OCI-LY7 (cell line): ENCODE measurements at regions not wholly inside any gene's neighbourhood (a gene's known extent, or its start where the extent isn't known, plus 50 kb on each side); places are given as distances from the start of the nearest gene placed in this dataset.

Experiments
- BruUV-seq: library from RNA; stranded (reverse); fragments of 400-500 nt; replicated peaks from 2 replicates; lab custom pipeline; 2021; lab: Mats Ljungman, UMichigan
- CTCF ChIA-PET: fragments of 300-600 bp; sonication (Branson Sonifier 250); formaldehyde crosslinking; loops from one replicate; lab custom pipeline; 2022; ENCODE audit warnings: antibody characterized with exemption; ENCODE audit not compliant: unreplicated experiment; lab: Charles Lee
- POLR2A ChIA-PET: fragments of 300-600 bp; sonication (Branson Sonifier 250); formaldehyde crosslinking; loops from one replicate; lab custom pipeline; 2022; ENCODE audit warnings: antibody characterized with exemption; lab: Charles Lee
- DNase-seq: peaks from one replicate; pipeline ENCODE4 v3.0.0-alpha.2; 2015; ENCODE audit warnings: low spot score
- H2AFZ ChIP-seq: fragments of 200-600 bp; sonication (generic), shearing (Covaris generic); 2 replicates; pipeline ENCODE4 v1.6.1; 2014; ENCODE audit warnings: mild to moderate bottlenecking, antibody characterized with exemption, low read length, moderate library complexity
- H3K27ac ChIP-seq: fragments of 200-600 bp; sonication (generic); 2 replicates; pipeline ENCODE4 v1.5.1; 2014; ENCODE audit warnings: mixed run types, low read depth, mild to moderate bottlenecking, moderate library complexity, low read length, inconsistent platforms; ENCODE audit not compliant: poor library complexity, severe bottlenecking
- H3K36me3 ChIP-seq: fragments of 200-600 bp; sonication (generic); 2 replicates; pipeline ENCODE4 v1.6.1; 2014; ENCODE audit warnings: mild to moderate bottlenecking, antibody characterized with exemption, low read length, moderate library complexity, mixed read lengths; ENCODE audit not compliant: insufficient read depth
- H3K4me1 ChIP-seq: fragments of 200-600 bp; sonication (generic); 2 replicates; pipeline ENCODE4 v1.5.1; 2014; ENCODE audit warnings: mild to moderate bottlenecking, low read length; ENCODE audit not compliant: insufficient read depth, poor library complexity, severe bottlenecking
- H3K4me2 ChIP-seq: fragments of 200-600 bp; sonication (generic); 2 replicates; pipeline ENCODE4 v1.6.1; 2014; ENCODE audit warnings: mild to moderate bottlenecking, low read length
- H3K4me3 ChIP-seq: fragments of 200-600 bp; sonication (generic); 2 replicates; pipeline ENCODE4 v1.5.1; 2014; ENCODE audit warnings: mild to moderate bottlenecking, low read depth, low read length; ENCODE audit not compliant: poor library complexity, severe bottlenecking
- H3K79me2 ChIP-seq: fragments of 200-600 bp; sonication (generic); 2 replicates; pipeline ENCODE4 v1.6.1; 2016; ENCODE audit warnings: low read depth, mild to moderate bottlenecking, low read length, moderate library complexity, mixed read lengths; ENCODE audit not compliant: insufficient read depth
- H3K9me2 ChIP-seq: fragments of 200-600 bp; sonication (generic); 2 replicates; pipeline ENCODE4 v1.6.1; 2016; ENCODE audit warnings: mild to moderate bottlenecking, low read length, mixed read lengths; ENCODE audit not compliant: insufficient read depth
- H3K9me3 ChIP-seq: fragments of 200-600 bp; sonication (generic); 2 replicates; pipeline ENCODE4 v1.6.1; 2014; ENCODE audit warnings: mild to moderate bottlenecking, mixed run types, low read length, mixed read lengths
- H4K20me1 ChIP-seq: fragments of 200-600 bp; sonication (generic); 2 replicates; pipeline ENCODE4 v1.6.1; 2014; ENCODE audit warnings: mild to moderate bottlenecking, antibody characterized with exemption, low read length, moderate library complexity, mixed read lengths; ENCODE audit not compliant: insufficient read depth
- EZH2phosphoT487 ChIP-seq: fragments of 200-600 bp; sonication (generic); IDR thresholded peaks from 2 replicates; pipeline ENCODE4 v1.6.1; 2018; ENCODE audit warnings: low read depth, borderline replicate concordance, mild to moderate bottlenecking, mixed run types, antibody characterized with exemption, low read length, moderate library complexity, mixed read lengths
- intact Hi-C: fragments of 100-400 bp; cut with micrococcal nuclease; formaldehyde crosslinking; loops from one replicate; pipeline ENCODE4 v1.10.0; 2022; ENCODE audit not compliant: unreplicated experiment
- TF ChIP-seq, protein P1 (sequence below): fragments of 200-600 bp; sonication (generic); conservative IDR thresholded peaks from 2 replicates; pipeline ENCODE4 v1.5.1; 2014; ENCODE audit warnings: mild to moderate bottlenecking, antibody characterized with exemption, low read length, moderate library complexity, mixed read lengths

DNA sequence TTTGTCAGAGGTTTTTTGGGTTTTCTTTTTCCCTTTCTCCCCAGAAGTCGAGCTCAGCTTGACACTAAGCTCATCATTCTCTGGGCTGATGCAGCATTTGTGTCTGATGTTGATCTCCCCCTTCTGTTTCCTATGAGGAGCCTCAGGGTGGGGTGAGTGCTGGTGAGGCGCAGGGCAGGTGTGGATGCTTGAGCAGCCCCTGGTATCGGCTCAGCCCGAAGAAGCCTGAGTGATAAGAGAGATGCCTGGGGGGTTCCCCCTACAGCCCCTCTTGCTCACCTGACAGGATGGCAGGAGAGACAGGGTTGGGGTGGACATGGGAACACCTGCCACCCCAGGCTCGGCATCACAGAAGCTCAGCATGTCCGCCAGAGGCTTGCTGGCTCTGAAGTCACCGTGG lies 239.0 kb downstream of the RHOU start:
- Histone ChIP-seq H3K9me3 (no peaks in the 10 kb centered on the region), H4K20me1 (no peaks in the 10 kb centered on the region), H3K9me2 (no peaks in the 10 kb centered on the region), H3K36me3 (no peaks in the 10 kb centered on the region), H3K79me2 (no peaks in the 10 kb centered on the region), H2AFZ (no peak overlapping the region), H3K4me3 (no peak overlapping the region), H3K4me2 (no peak overlapping the region), H3K4me1 (no peaks in the 10 kb centered on the region), H3K27ac (no peak overlapping the region)
- intact Hi-C loops = no loop called here
- POLR2A ChIA-PET = no interaction called here
- TF ChIP-seq, protein P1, sequence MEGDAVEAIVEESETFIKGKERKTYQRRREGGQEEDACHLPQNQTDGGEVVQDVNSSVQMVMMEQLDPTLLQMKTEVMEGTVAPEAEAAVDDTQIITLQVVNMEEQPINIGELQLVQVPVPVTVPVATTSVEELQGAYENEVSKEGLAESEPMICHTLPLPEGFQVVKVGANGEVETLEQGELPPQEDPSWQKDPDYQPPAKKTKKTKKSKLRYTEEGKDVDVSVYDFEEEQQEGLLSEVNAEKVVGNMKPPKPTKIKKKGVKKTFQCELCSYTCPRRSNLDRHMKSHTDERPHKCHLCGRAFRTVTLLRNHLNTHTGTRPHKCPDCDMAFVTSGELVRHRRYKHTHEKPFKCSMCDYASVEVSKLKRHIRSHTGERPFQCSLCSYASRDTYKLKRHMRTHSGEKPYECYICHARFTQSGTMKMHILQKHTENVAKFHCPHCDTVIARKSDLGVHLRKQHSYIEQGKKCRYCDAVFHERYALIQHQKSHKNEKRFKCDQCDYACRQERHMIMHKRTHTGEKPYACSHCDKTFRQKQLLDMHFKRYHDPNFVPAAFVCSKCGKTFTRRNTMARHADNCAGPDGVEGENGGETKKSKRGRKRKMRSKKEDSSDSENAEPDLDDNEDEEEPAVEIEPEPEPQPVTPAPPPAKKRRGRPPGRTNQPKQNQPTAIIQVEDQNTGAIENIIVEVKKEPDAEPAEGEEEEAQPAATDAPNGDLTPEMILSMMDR = no peak
- TF ChIP-seq EZH2phosphoT487 = no peak
- CTCF ChIA-PET = no interaction called here
- DNase-seq = no peak
- no TSS peak for BruUV-seq

DNA sequence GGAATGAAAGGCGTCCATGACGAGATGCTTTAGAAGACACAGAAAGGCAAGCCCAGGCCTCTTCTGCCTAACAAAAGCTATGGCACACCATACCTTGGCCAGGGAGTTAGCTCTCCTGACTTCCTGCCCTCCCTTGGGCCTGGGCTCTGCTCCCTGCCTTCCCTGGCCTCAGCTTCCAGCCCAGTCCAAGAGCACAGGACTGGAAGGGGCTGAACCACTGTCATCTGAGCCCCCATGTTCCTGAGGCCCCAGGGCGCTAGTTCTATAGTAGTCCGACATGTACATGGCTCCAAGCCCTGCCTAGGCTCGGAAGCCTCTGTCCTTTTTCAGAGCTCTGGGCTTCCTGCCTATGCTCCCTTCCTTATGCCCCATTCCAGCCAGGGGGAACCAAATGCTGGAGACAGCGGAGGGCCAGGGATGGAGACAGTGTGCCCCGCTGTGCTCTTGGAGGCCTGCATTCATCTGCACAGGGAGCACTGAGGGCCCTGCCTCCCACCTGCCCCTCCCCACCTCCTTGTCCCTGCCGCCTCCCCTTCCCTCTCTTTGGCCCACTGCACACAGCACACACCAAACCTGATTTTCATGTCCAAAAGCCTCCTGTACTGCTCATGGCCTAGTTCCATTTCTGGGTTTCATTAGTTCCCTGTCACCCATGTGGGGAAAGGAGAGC lies 240.1 kb downstream of the RHOU start:
- no peak overlapping the region for H3K4me2 ChIP-seq
- H3K4me3 ChIP-seq = no peak overlapping the region
- DNase-seq = no peak
- no TSS peak for BruUV-seq
- CTCF ChIA-PET = no interaction called here
- H3K27ac ChIP-seq = no peak overlapping the region
- intact Hi-C loops = no loop called here
- POLR2A ChIA-PET = interaction anchor here (0.6 to 0.7 kb wide), 2 partner anchors 466 to 1414 kb away, joined by 3 read pairs; no protein-coding TSS in a partner anchor
- no peaks in the 10 kb centered on the region for H4K20me1 ChIP-seq
- no peak overlapping the region for H2AFZ ChIP-seq
- H3K36me3 ChIP-seq = no peaks in the 10 kb centered on the region
- no peaks in the 10 kb centered on the region for H3K79me2 ChIP-seq
- H3K9me2 ChIP-seq = no peaks in the 10 kb centered on the region
- no peaks in the 10 kb centered on the region for H3K4me1 ChIP-seq
- TF ChIP-seq, protein P1 = no peak
- no peaks in the 10 kb centered on the region for H3K9me3 ChIP-seq

DNA sequence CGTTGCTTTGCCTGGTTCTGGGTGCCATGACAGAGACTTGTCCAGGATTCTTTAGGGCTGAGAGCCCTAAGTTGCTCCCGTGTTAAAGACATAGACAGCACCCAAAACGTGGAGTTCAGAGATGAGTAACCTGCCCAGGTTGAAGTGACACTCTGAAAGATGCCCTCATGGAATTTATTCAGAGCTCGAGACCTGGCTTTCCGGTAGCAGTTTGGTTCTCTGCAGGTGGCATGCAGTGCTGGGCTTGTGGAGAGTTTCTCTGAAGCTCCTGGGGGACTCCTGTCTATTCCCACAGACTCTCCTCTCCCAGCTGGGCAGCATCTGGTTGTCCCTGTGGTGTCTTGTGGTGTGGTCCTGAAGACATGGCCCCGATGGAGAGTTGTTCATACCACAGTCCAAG lies 241.0 kb downstream of the RHOU start:
- H3K79me2 ChIP-seq = no peaks in the 10 kb centered on the region
- no peaks in the 10 kb centered on the region for H3K9me3 ChIP-seq
- H3K36me3 ChIP-seq = no peaks in the 10 kb centered on the region
- H3K27ac ChIP-seq = no peak overlapping the region
- H3K4me1 ChIP-seq = no peaks in the 10 kb centered on the region
- ChIA-PET CTCF (no interaction called here), POLR2A (interaction anchor here (0.7 kb wide), 1 partner anchor 465 kb away, joined by 3 read pairs; no protein-coding TSS in a partner anchor)
- no peak overlapping the region for H3K4me2 ChIP-seq
- intact Hi-C loops = no loop called here
- DNase-seq = no peak
- H3K9me2 ChIP-seq = no peaks in the 10 kb centered on the region
- no peak overlapping the region for H2AFZ ChIP-seq
- H4K20me1 ChIP-seq = no peaks in the 10 kb centered on the region
- TF ChIP-seq, protein P1 = no peak
- TF ChIP-seq EZH2phosphoT487 = no peak
- H3K4me3 ChIP-seq = no peak overlapping the region
- BruUV-seq = no TSS peak
